DMS79 (cell line): ENCODE measurements at regions not wholly inside any gene's neighbourhood (a gene's known extent, or its start where the extent isn't known, plus 50 kb on each side); places are given as distances from the start of the nearest gene placed in this dataset.
"Not testable (repeated sequence)": the region's sequence is repeated elsewhere in the genome, so short reads cannot be mapped to it uniquely, and the experiment has no call there.

Source experiments
- DNase-seq: peaks from one replicate; lab custom pipeline; 2025; lab: John Stamatoyannopoulos, UW

DNA sequence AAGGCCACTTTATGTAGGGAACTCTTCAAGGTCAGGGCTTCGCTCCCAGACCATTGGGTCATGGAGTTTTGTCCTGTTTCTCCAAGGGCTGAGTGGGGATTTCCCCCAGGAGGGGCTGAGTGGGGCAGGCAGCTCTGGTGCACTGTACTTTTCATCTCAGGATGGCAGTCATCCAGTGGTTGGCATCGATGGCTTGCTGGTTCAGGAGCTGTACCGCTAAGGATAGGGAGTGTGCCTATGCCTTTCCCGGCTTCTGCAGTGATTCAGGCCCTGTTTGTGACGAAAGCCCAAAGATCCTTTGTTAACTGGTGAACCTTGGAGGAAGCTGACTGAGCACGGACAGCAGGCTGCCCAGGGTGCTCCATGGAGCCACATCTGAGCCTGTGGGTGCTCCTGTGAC, 100.1 kb upstream of the GADD45A start:
- DNase-seq: no peak

DNA sequence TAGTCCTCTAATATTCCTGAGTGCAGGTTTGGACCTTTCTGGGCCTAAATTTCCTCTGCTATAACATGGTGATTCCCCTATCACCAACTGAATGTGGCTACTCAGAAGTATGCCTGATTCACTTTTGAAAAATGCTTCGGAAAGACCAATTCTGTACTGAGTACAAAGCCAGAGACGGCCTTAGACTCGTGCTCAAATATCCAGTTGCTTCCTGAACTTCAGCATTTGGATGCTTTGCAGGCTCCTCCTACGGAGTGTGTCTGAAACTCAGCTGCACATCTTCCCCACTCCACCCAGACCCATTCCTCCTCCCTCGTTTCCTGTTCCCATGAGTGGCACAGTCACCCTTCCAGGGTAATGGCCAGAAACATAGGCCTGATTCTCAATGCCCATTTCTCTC, 98.4 kb upstream of the GADD45A start:
- no peak for DNase-seq

DNA sequence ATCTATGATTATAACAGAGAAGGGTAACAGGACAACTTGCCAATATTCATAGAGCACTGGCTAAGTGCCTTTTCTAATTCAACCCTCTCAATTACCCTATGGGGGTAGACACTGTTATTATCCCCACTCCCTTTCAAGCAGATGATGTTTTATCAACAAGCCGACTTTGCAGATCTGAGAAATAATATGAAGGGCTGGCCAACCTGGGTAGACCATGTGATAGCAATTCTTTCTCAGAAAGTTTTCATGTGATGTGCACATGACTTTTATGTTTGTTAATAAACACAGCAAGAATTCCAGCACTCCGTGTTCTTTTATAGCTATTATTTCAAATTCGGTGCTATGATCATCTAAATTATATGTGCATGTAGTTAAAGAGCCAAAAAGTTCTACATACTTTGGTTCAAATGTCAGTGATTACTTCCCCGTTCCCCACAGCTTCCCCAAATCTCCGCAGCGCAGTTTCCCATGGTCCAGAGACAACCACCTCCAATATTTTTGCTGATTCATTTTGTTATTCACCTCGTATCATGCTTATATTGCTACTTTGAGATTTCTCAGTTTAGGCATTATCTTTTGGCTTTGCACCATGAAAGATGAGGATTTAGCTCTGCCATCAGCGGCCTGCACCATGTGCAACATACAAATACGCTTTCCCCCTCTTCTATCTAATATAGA, 96.7 kb upstream of the GADD45A start:
- DNase-seq: no peak

DNA sequence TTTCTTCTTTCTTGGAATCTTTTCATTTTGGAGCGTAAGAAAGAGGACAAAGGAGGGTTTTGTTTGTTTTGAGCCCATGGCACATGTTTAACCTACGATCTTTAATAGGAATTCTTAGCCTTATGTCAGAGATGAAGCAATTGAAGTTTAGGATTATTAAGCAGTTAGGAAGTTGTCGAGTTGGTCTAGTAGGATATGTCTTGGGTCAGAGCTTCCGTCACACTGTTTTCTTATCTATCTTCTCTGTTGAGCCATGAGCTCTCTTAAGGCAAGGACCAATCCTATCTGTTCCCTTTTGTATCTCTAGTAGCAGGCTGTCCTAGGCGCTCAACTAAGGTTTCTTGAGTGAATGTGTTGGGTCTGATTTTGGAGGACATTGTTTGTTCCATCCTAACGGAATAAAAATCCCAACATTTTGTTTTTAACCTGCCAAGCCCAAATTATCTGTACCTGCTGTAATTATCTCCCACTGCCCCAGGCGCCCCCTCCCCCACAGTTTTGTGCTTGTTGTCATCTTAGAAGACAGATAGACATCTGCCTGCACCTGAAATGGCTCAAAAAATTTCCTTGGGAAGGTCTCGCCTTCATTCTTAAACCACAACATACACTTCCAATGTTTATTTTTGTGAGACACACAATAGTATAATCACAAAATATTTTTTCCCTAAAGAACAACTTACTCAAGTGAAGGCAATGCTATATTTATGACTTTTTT, 95.3 kb upstream of the GADD45A start:
- DNase-seq: no peak

DNA sequence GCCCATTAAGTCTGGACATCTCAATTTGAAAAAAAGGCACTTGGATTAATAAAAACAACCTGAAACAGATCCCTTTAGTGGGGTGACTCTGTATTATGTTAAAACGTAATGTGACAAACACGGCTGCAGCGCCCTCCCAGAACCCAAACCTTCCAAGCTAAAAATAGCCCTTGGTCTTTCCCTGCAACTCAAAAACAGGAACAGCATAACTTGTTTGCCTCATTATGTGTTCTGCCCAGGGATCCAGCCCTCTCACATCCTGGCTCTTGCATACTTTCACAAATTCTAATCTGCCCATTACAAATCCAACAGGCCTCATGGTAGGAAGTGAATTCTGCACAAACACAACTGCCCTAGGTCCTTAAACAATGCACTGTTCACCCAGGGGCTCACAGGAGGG, 94.7 kb upstream of the GADD45A start:
- no peak for DNase-seq

DNA sequence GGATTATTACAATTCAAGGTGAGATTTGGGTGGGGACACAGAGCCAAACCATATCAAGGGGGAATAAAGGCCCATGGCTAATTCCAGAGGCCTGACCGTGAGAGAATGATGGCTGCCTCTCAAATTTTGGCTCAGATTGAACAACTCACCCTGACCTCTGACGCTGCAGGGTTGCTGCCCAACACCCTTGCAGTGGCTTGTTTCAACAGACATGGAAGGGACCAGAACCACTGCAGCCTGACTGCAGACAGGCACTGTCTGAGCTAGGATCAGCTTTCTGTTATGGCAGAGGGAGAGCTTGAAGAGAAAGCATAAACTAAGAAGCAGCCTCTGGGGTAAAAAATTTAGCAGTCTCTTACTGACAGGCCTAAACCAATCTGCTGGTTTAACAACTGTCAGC, 90.2 kb upstream of the GADD45A start:
- no peak for DNase-seq

DNA sequence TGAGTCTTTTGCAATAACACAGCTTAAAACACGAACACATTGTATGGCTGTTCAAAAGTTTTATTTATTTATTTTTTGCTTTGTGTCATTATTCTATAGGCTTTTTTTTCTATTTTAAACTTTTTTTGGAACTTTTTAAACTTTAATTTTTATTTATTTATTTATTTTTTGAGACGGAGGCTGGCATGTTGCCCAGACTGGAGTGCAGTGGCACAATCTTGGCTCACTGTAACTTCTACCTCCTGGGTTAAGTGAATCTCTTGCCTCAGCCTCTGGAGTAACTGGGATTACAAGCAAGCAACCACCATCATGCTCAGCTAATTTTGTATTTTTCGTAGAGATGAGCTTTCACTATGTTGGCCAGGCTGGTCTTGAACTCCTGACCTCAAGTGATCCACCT, 88.3 kb upstream of the GADD45A start:
- DNase-seq: no peak

DNA sequence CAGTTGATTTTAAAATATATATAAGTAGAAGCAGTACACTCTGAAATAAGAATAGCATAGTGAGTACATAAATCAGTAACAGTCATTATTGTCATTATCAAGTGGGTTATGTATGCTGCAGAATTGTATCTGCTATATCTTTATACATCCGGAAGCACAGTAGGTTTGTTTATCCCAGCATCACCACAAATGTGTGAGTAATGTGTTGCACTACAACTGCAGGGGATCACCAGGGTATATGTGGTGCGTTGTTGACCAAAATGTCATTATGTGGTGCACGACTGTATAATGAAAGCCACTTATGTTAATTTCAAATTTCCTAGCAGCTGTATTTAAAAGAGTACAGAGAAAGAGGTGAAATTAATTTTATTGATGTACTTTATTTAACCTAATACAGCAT, 87.7 kb upstream of the GADD45A start:
- no peak for DNase-seq

DNA sequence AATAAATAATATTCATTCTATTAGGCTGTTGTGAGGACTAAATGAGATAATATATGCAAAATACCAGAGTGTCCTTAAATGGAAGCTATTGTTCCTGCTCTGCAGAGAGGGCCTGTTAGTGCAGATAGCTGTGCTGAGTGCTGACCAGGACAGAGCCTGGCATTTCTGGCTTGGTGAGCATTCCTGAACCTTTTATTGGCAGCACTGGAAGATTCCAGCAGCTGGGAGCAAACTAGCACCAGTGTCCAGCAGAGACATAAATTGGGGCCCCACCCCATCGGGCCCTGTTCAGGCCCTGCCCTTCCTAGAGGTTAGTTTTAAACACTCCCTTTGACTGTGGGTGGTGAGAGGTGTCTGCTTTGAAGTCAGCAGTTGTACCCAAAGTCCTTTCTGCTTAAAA, 85.9 kb upstream of the GADD45A start:
- DNase-seq: no peak

DNA sequence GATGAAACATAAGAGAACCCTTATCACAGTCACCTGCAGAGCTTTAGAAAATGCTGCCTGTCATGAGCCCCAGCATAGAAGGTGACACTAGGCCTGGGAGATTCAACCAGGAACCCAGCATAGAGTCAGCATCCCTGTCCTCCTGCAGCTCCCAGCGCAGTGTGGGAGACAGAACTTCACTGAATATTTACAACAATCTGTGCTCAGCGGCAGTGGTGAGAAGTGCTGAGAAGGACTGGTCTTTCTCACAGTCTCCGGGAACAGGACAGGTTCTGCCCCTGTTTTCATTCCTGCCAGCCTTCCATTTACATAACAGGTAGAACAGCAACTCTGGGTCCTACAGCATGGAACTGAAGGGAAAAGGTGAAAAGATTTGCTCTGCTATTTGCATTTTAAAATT, 83.5 kb upstream of the GADD45A start:
- no peak for DNase-seq

DNA sequence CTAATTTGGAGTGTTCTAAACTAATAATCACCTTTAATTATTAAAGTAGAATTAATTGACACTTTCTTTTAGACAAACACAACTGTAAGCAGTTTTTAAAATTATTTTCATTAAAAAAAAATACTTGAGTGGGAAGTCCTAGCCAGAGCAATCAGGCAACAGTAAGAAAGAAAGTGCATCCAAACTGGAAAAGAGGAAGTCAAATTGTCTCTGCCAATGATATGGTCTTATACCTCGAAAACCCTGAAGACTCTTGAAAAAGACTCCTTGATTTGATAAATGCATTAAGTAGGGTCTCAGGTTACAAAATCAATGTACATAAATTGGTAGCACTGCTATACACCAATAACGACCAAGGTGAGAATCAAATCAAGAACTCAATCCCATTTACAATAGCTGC, 83.0 kb upstream of the GADD45A start:
- no peak for DNase-seq

DNA sequence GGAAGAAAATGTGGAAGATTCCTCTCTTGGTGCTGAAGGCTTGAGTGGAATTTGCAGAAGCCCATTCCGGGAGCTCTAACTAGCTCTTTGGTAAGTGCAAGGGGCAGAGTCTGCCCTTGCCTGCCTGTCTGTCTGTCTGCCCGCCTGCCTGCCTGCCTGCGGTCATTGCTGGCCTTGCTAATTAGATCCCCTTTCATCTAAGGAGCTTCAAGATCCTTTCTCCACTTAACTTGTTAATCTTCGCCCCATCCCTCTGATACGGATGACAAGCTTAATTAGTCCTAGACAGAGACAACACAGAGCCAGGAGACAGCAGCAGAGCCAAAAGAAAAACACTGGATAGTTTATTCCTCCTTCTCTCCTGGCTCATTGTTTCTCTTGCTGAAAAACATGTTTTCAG, 80.2 kb upstream of the GADD45A start:
- DNase-seq: no peak

DNA sequence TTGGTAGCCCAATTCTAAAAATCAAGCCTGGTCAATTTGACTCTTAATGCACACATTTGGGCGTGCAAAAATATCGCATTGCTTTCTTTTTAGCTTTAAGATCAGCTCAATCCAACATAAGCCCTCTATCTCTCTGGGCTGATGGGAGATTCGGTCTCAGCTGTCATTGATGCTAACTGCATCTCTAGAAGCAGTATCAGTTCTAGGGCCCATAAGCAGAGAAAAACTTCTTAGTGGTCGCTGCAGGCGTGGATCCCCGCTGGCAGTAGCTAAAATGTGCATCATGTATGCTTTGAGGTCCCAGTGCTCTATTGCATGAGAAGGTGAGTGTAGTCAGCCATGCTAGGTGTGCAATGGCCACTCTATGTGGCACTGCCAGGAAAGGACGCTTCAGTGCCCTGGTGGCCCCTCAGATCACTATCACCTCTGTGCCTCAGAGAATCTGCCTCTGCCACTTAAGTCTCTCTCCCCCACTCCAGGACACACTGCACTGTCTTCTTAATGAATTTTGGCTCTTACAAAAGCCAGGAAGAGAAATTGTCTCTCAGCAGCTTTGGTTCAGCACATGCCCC, 79.7 kb upstream of the GADD45A start:
- no peak for DNase-seq

DNA sequence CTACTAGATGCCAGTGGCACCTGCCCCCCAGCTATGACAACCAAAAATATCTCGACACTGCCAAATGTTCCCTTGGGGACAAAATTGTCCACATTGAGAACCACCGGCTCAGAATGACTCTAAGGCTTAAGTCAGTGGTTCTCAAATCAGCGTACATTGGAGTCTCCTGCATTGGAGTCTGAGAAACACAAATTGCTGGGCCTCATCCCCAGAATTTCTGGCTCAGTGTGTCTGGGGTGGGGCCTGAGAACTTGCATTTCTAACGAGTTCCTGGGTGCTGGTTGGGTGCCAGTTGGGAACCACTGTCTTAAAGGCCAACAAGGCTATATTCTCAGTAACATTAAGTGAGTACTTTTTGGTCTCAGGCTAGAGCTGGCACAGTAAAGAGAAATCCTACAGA, 77.7 kb upstream of the GADD45A start:
- DNase-seq: no peak

DNA sequence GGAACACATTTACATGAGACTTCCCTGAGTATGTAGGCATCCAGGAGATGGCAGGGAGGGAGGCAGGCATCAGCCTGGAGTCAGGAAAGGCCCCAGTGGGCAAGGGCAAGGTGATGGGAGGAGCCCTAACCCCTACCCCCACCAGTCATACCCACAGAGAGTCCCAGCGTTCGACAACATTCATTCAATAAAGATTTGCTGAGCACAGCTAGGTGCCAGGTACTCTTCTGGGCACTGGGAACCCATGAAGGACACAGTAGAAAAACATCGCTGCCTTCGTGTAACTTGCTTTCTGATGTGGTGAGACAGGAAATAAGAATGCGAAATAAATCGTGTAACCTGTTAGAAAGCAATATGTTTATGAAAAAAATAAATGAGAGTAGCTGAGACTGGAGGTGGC, 77.3 kb upstream of the GADD45A start:
- no peak for DNase-seq

DNA sequence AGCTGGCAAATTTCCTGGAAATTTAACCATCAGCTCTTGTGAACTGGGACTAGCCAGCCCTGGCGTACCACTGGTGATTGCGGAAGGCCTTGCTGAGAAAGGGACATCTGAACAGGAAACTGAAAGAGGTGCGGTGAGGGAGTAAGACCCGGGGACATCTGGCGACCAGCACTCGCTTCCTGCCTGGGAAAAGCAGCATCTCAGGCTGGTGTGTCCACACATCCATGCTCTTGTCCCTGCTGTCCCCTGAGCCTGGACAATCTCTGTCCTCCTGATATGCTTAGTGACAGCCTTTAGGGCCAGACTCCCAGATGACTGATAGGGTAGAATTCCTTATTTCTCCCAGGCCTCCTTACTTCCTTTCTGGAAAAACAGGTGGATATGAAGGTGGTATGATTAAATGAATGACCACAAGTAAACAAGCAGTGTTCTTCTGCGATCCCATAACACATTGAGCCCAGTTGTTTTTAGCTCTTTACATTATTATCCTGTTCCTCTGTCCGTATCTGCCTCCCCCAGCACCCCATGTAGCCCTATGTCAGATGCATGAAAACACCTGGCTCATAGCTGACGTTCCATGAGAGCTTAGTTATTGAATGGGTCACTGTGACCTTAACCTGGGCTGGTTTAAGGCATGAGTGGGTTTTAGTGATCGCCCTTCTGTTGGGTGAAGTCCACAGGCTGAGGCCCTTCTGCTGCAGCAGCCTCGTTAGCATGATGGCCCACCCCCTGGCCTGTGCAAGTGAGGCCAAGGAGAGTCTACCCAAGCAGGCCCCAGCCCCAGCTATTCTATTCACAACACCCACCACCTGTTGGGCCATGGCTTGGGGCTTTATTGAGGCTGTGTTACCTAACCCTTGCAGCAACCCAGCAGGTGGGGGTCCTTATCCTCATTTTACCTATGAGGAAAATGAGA, 76.1 kb upstream of the GADD45A start:
- DNase-seq: no peak

DNA sequence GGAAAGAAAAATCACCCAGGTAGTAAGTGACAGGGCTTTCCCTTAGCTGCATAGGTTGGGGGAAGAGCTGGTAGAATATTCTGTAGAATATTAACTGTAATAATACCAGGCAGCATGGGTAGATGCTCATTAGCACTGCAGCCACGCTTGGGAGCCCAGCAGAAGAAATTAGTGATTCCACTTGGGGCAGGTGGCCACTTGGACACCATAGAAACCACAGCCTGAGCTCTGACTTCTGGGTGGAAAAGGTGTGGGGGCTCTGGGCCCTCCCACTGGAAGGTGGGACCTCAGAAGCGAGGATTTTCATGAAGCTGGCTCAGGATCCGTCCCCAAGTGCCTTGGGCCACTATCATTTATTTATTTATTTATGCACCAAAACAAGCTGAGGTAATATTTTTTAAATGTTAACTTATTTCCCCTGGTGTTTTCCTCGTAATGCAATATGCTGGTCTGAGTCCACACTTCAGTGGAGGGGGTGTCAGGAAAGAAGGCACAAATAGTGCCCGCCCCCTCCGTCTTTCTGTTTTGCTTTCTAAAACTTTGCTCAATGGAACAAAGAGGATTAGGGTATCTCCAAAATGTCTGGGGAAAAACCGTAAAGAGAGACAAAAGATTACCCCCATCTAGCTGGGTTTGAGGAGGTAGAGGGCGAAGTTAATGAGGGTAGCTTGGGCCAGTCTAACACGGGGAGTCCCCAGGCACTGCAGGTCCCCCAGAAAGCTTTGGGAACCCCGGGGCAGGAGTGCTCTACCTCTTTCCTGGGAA, 75.2 kb upstream of the GADD45A start:
- no peak for DNase-seq

DNA sequence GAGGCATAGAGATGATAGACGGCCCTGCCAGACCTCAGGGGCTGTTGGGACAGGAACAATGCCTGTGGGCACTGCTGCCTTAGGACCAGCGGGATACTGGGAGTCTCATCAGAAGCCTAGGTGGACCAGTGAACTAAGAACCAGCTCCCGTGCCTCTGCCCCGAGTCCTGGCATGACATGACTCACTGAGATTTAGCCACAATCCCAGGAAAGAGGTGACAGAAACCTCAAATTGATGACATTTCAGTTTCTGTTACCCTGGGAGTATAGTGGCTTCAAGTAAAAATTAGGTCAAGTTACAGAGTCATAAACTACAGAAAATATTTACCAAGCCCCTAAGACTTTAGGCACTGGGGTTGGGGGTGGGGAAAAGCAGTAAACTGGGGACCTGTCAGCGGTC, 74.6 kb upstream of the GADD45A start:
- DNase-seq: no peak

DNA sequence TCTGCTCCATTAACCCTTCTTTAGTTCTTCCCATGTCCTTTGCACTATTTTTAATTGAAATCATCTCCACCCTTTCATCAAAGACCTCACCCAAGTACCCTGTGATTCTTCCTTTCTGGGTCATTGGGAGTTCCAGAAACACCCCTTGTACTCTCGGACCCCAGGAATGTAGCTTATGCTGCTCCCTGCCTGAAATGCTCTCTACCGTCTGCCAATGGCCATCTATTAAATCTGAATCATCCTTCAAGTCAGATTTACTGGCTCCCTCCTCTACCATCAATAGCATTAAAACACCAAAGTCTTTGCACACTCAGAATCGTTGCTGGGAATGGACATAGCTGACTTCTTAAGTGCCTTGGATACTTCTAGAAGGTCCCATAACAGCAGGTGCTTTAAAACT, 73.2 kb upstream of the GADD45A start:
- no peak for DNase-seq

DNA sequence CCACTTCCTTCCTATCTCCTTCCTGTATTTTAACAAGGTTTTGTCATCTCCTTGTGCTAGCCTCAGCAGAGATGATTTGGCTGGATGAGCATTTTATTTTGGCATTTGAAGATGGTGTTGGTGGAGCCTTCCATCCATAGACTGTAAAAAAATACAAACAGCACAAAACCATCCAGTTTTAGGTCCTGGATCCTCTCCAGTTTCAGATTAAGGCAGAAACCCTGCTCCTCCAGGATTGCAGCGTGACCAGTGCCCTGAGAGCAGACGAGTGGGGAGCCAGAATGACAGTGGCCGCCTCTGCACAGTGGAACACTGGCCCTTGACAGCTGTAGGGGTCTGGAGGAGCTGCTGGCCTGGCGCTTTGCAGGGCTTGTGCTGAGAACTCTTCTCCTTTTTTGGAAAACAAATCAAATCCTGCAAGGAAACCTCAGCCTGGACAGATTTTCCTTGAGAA, 72.2 kb upstream of the GADD45A start:
- peak; percentile 15 for DNase-seq

DNA sequence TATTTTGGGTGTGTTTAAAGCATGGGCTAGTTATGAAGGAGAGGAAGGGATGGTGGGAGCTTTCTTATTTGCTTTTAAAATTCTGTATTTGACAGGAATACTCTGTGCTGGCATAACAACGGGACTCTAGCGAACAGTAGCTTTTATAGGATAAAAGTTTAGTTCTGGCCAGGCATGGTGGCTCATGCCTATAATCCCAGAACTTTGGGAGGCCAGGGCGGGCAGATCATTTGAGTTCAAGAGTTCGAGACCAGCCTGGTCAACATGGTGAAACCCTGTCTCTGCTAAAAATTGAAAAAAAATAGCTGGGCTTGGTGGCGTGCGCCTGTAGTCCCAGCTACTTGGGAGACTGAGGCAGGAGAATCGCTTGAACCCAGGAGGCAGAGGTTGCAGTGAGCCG, 71.5 kb upstream of the GADD45A start:
- not testable (repeated sequence) for DNase-seq

DNA sequence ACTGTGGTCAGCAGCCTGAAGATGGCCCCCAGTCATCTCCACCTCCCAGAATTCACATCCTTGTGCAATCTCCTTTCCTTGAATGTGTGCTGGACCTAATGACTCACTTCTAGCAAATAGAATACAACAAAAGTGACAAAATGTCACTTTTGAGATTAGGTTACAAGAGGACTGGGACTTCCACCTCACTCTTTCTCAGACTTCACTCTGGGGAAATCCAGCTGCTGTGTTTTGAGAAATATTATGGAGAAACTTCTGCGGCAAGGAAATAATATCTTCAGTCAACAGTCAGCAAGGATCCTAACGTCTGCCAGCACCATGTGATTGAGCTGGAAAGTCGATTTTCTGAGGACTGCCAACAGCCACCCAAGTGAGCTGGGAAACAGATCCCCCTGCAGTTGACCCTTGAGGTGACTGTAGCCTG, 70.5 kb upstream of the GADD45A start:
- no peak for DNase-seq
